ENCODE measurements at regions not wholly inside any gene's neighbourhood (a gene's known extent, or its start where the extent isn't known, plus 50 kb on each side); places are given as distances from the start of the nearest gene placed in this dataset.

- Histone ChIP-seq H3K9me3 (peaks cover 0 to 14% (median 0%) of the 10 kb centered on the region in 4 donors), H3K27me3 (no peaks in the 10 kb centered on the region), H3K27ac (no peak overlapping the region), H3K36me3 (no peaks in the 10 kb centered on the region), H3K4me1 (no peaks in the 10 kb centered on the region), H3K4me3 (no peak overlapping the region)
- DNase-seq (ENCODE audit: low spot score in 2 of 2), result no peak
- 68 to 81% methylated on average over 2 of the region's 2 CpGs for WGBS, 2 donors
- no peak for TF ChIP-seq CTCF (IDR thresholded peaks at IDR 0.05)
- TF ChIP-seq POLR2A (IDR thresholded peaks at IDR 0.05), result no peak
- no peak for TF ChIP-seq EP300 (IDR thresholded peaks at IDR 0.05)
These were observed 218.6 kb upstream of the ASIC2 start for GRCh38 chr17:33511670-33512069.

GRCh38 chr17:33512113-33512512 lies 219.0 kb upstream of the ASIC2 start:
- no peak overlapping the region for H3K4me3 ChIP-seq
- TF ChIP-seq CTCF (IDR thresholded peaks at IDR 0.05), result no peak
- no peaks in the 10 kb centered on the region for H3K4me1 ChIP-seq
- DNase-seq (ENCODE audit: low spot score in 2 of 2), result no peak
- no peaks in the 10 kb centered on the region for H3K27me3 ChIP-seq
- H3K27ac ChIP-seq, result no peak overlapping the region
- no peaks in the 10 kb centered on the region for H3K36me3 ChIP-seq
- peaks cover 0 to 14% (median 0%) of the 10 kb centered on the region in 4 donors for H3K9me3 ChIP-seq

- TF ChIP-seq EP300 (IDR thresholded peaks at IDR 0.05) (no peak), POLR2A (IDR thresholded peaks at IDR 0.05) (no peak), CTCF (IDR thresholded peaks at IDR 0.05) (no peak)
- Histone ChIP-seq H3K36me3 (no peaks in the 10 kb centered on the region), H3K27ac (no peak overlapping the region), H3K27me3 (no peaks in the 10 kb centered on the region), H3K4me1 (no peaks in the 10 kb centered on the region), H3K9me3 (peaks cover 0 to 14% (median 0%) of the 10 kb centered on the region in 4 donors), H3K4me3 (no peak overlapping the region)
- 54 to 71% methylated on average over 5 of the region's 5 CpGs for WGBS, 2 donors
- DNase-seq (ENCODE audit: low spot score in 2 of 2), result no peak
These were observed 220.7 kb upstream of the ASIC2 start for GRCh38 chr17:33513769-33514168.

- TF ChIP-seq EP300 (IDR thresholded peaks at IDR 0.05), result no peak
- no peak for TF ChIP-seq CTCF (IDR thresholded peaks at IDR 0.05)
- no peak for TF ChIP-seq POLR2A (IDR thresholded peaks at IDR 0.05)
- no peaks in the 10 kb centered on the region for H3K4me1 ChIP-seq
- DNase-seq (ENCODE audit: low spot score in 2 of 2), result no peak
- H3K9me3 ChIP-seq, result peaks cover 0 to 14% (median 0%) of the 10 kb centered on the region in 4 donors
- no peaks in the 10 kb centered on the region for H3K27me3 ChIP-seq
- H3K4me3 ChIP-seq, result no peak overlapping the region
- H3K27ac ChIP-seq, result no peak overlapping the region
- no peaks in the 10 kb centered on the region for H3K36me3 ChIP-seq
- 80 to 85% methylated on average over 6 of the region's 6 CpGs for WGBS, 2 donors
These were observed 221.3 kb upstream of the ASIC2 start for GRCh38 chr17:33514369-33514768.

GRCh38 chr17:33515974-33516373 lies 222.9 kb upstream of the ASIC2 start:
- Histone ChIP-seq H3K4me1 (no peaks in the 10 kb centered on the region), H3K27me3 (no peaks in the 10 kb centered on the region), H3K36me3 (no peaks in the 10 kb centered on the region), H3K9me3 (peaks cover 0 to 14% (median 0%) of the 10 kb centered on the region in 4 donors), H3K4me3 (no peak overlapping the region), H3K27ac (no peak overlapping the region)
- TF ChIP-seq CTCF (IDR thresholded peaks at IDR 0.05) (no peak), POLR2A (IDR thresholded peaks at IDR 0.05) (no peak), EP300 (IDR thresholded peaks at IDR 0.05) (no peak)
- no peak for DNase-seq (ENCODE audit: low spot score in 2 of 2)
- WGBS, 2 donors, result 62 to 68% methylated on average over 7 of the region's 7 CpGs
